HG02943 (cell line): ENCODE measurements at regions not wholly inside any gene's neighbourhood (a gene's known extent, or its start where the extent isn't known, plus 50 kb on each side); places are given as distances from the start of the nearest gene placed in this dataset.

Experiments used
- ATAC-seq: cut with Tn5 transposase; IDR thresholded peaks from one replicate; pipeline ENCODE4 v1.9.1; 2021; ENCODE audit warnings: mild to moderate bottlenecking, low read depth, moderate library complexity; ENCODE audit not compliant: unreplicated experiment

GRCh38 chr2:118309257-118309945 lies 221.1 kb downstream of the INSIG2 start:
- no peak for ATAC-seq

GRCh38 chr2:118307864-118308263 lies 219.6 kb downstream of the INSIG2 start:
- no peak for ATAC-seq

DNA sequence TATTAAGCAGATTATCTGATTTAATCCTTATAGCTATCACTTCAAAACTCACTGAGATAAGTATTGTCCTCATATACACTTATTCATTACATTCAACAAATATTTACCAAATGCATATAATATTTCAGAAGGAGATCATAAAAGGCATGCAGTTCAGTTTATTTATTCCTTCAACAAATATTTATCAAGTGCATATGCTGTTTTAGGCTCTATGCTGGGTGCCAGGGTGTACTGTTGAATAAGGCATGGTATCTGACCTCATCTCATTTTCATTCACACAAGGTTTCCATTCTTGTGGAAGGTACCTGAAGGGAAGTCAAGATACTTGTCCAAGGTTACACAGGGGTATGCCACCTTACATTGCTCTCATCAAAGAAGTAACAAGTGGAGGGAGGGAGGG lies 213.0 kb downstream of the INSIG2 start:
- no peak for ATAC-seq

DNA sequence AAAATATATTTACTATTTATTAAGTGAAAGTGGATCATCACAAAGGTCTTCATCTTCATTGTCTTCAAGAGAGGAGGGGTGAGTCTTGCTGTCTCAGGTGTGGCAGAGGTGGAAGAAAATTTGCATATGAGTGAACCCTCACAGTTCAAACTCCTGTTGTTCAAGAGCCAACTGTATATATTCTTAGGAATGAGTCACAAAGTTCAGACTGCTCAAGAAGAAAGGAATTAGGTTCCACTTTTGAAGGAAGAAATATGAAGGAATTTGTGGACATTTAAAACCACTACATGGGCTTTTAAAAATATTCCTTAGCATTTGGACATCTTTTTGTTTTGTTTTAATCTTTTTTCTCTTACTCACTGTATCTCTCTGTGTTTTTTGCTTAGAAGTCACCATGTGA lies 212.6 kb downstream of the INSIG2 start:
- no peak for ATAC-seq

DNA sequence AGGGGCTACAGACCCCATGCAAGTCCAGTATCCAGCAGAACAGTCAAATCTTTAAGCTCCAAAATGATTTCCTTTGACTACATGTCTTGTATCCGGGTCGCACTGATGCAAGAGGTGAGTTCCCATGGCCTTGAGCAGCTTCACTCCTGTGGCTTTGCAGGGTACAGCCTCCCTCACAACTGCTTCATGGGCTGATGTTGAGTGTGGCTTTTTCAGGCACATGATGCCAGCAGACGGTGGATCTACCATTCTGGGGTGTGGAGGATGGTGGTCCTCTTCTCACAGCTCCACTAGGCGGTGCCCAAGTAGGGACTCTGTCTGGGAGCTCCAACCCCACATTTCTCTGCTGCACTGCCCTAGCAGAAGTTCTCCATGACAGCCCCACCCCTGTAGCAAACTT lies 208.4 kb downstream of the INSIG2 start:
- no peak for ATAC-seq

GRCh38 chr2:118295592-118296390 lies 207.5 kb downstream of the INSIG2 start:
- ATAC-seq = no peak

- ATAC-seq = no peak
These were observed 205.8 kb downstream of the INSIG2 start for GRCh38 chr2:118294063-118294462.

GRCh38 chr2:118292991-118293390 lies 204.7 kb downstream of the INSIG2 start:
- no peak for ATAC-seq

GRCh38 chr2:118291251-118291880 lies 203.1 kb downstream of the INSIG2 start:
- no peak for ATAC-seq

DNA sequence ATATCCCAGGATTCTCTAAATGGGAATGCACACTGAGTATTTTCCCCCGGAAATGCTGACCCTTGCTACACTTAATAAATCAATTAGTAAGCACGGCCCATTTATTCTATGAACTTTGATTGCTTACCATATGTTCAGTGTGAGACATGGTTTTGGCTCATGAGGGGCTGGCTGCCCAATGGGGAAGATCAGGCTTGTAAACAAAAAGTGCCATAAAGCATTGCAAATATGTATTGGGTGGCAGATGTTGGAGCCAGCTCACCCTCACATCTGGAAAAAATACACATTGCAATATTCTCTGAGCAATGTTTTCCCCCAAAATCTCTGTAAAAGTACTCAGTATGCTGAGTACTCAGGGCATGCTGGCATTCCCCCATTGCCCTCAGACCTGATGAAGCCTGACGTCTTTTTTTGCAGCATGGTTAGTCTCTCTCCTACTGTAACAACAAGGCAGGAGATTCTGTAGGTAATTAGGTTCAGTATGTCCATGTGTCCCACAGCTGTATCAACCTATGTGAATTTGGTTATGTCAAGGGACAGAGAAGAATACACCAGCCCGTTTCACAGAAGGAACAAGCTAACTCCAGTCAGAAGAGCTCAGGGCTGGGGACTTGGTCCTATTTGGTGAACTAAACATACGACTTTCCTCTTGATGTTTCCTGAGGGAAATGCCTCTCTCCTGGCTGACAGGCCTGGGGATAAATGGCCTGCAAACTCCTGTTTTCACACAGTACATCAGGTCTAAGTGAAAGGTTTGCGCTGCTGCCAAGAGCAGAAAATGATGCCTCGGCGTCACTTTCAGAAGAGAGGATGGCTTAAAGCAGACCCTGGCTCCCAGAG lies 202.4 kb downstream of the INSIG2 start:
- no peak for ATAC-seq

GRCh38 chr2:118279005-118279404 lies 190.7 kb downstream of the INSIG2 start:
- ATAC-seq = no peak

GRCh38 chr2:118278046-118278445 lies 189.8 kb downstream of the INSIG2 start:
- no peak for ATAC-seq

DNA sequence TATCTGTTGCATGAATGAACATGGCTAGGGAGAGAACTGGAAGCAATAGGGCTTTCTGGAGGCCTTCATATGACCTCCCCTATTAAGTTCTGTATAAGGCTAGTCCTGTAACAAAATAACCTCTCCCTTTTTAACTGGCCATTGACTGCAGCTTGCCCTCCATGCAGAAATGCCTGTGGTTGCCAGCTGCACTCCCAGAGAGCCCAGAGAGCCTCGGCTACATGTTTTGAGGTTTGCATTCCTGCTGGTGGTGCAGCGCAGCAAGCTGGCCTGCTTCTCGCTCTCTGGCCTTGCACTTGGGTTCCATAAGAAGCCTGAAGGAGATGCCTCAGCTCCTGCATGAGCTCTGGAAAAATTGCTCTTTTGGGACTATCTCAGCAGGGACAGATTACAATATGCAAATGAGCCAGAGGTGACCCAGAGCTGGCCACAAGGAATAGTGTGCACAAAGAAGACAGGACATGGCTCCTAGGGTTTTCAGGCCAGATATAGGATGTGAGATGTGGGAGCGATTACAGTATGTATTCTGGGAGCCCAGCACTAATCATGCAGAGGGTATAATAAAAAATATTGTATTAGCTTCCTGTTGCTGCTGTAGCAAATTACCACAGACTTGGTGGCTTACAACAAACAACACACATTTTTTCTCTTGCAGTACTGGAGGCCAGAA lies 186.7 kb downstream of the INSIG2 start:
- ATAC-seq = no peak

GRCh38 chr2:118272391-118272790 lies 184.1 kb downstream of the INSIG2 start:
- no peak for ATAC-seq

DNA sequence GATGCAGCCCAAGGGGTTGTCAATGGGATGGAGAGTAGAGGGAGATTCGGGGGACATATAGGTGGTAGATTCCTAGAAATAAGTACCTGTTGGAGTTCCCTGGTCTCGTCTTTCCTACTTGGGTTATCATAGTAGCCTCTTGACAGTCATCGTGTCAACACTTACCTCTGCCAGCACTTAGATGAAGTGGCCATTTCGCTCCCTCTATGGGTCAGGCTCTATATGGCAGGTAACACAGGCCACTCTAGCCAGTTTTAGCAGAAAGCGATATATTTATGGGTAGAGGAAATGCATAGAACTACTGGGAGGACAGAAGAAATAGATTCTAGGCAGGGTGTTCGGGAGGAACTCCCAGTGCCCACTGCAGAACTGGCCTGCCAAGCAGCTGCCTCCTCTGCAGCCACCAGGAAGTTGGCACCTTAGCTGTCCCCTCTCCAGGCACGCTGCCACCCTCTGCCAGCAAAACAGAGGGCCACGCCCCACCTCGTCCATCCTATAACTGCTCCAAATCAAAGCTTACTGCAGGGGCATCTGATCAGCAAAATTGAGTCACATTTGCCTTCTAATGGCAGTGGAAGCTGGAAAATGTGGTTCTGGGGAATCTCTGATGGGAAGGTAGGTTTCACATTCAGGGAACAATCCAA lies 181.3 kb downstream of the INSIG2 start:
- no peak for ATAC-seq

DNA sequence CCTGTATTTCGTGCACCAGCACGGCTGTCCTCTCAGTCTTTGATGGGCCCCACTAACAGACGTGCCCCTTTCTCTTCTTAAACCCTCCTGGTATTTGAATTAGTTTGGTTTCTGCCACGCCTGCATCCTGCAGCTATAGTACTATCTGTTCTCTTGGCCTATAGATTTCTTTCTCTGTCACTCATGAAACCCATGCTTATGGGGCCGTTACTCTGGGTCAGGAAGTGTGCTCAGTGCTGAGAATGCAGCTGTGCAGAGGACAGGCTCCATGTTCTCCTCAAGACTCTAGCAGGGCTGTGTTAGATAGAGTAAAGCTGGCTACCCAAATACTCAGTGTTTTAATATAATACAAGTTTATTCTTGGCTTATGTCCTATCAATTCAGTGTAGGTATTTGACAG lies 180.0 kb downstream of the INSIG2 start:
- ATAC-seq = no peak

DNA sequence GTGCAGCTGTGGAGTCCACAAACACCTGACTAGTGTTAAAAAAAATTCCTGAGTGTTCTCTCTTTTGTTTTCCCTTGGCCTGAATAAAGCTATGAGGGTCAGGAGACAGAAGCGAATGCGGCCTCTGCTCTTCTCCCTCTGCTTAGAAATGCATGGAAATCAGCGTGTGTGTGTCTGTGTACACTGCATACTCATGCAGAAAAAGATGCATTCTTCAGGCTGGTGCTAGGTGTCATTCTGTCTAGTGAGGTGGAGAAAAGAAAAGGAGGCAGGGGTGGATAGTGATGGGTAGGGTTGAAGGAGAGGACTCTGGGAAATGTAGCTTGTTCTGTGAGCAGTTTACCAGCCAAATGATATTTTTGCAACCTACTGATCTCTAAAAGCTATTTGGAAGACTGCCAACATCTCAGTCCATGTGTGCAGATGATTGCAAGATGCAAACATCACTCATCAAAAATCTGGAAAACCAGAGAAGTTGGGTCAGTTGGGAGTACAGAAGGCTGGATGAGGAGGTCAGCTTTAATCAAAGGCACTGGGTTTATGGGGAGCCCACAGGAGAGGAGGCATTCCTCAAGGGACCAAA lies 177.7 kb downstream of the INSIG2 start:
- no peak for ATAC-seq

- no peak for ATAC-seq
These were observed 176.1 kb downstream of the INSIG2 start for GRCh38 chr2:118264232-118264990.

- ATAC-seq = no peak
These were observed 169.4 kb downstream of the INSIG2 start for GRCh38 chr2:118257696-118258095.
